H1 (cell line): ENCODE measurements at regions not wholly inside any gene's neighbourhood (a gene's known extent, or its start where the extent isn't known, plus 50 kb on each side); places are given as distances from the start of the nearest gene placed in this dataset.

Experiments
- CEBPB ChIP-seq: IDR thresholded peaks from 2 replicates; pipeline ENCODE4 v1.6.1; 2012; ENCODE audit warnings: low read depth, low read length
- CHD7 ChIP-seq: fragments of 300-600 bp; sonication (generic); IDR thresholded peaks from 2 replicates; pipeline ENCODE4 v1.7.1; 2012; ENCODE audit warnings: low read length, moderate library complexity, mild to moderate bottlenecking, inconsistent platforms; ENCODE audit not compliant: insufficient replicate concordance
- KDM4A ChIP-seq: IDR thresholded peaks from one replicate; pipeline ENCODE4 v1.7.1; 2012; ENCODE audit warnings: low read depth, mild to moderate bottlenecking, moderate library complexity, low read length, inconsistent platforms; ENCODE audit not compliant: severe bottlenecking
- NANOG ChIP-seq: IDR thresholded peaks from 2 replicates; pipeline ENCODE4 v1.6.1; 2011; ENCODE audit warnings: low read length, low read depth, mild to moderate bottlenecking, inconsistent platforms; ENCODE audit not compliant: insufficient read depth, poor library complexity, severe bottlenecking
- POLR2AphosphoS5 ChIP-seq: IDR thresholded peaks from 2 replicates; pipeline ENCODE4 v1.6.1; 2011; ENCODE audit warnings: low read depth, low read length
- RAD21 ChIP-seq, 2 experiments: IDR thresholded peaks in 1 of 2; conservative IDR thresholded peaks in 1 of 2; 2 replicates each; pipeline ENCODE4 v1.6.1; 2011; ENCODE audit warnings: low read depth in 2 of 2, low read length in 2 of 2, improper control_type of control experiment in 1 of 2, inconsistent platforms in 1 of 2, mild to moderate bottlenecking in 1 of 2, moderate library complexity in 1 of 2
- SIX5 ChIP-seq: IDR thresholded peaks from 2 replicates; pipeline ENCODE4 v1.6.1; 2011; ENCODE audit warnings: mild to moderate bottlenecking, low read depth, low read length
- SP1 ChIP-seq: IDR thresholded peaks from 2 replicates; pipeline ENCODE4 v1.6.1; 2011; ENCODE audit warnings: low read depth, low read length
- SRF ChIP-seq: IDR thresholded peaks from 2 replicates; pipeline ENCODE4 v1.6.1; 2011; ENCODE audit warnings: mild to moderate bottlenecking, low read depth, low read length, moderate library complexity
- TAF7 ChIP-seq: optimal IDR thresholded peaks from 2 replicates; pipeline ENCODE3; 2011; ENCODE audit warnings: low read depth, mild to moderate bottlenecking, inconsistent platforms, low read length, moderate library complexity, borderline replicate concordance
- TCF12 ChIP-seq: IDR thresholded peaks from 2 replicates; pipeline ENCODE4 v1.6.1; 2011; ENCODE audit warnings: low read depth, mild to moderate bottlenecking, low read length
- TEAD4 ChIP-seq: IDR thresholded peaks from 2 replicates; pipeline ENCODE4 v1.6.1; 2012; ENCODE audit warnings: low read depth, low read length, inconsistent platforms, mixed read lengths
- YY1 ChIP-seq: IDR thresholded peaks from 2 replicates; pipeline ENCODE4 v1.6.1; 2011; ENCODE audit warnings: low read depth, mild to moderate bottlenecking, low read length

GRCh38 chr6:167730441-167730840 is 96.3 kb upstream of the AFDN start (continued):
- TF ChIP-seq CHD7 (no peak), CEBPB (no peak), SP1 (no peak), SRF (no peak), RAD21 (IDR thresholded peaks at IDR 0.05 in 1 of 2, conservative IDR thresholded peaks at IDR 0.05 in 1 of 2; ENCODE audit: low read depth in 2 of 2, low read length in 2 of 2) (no peak), NANOG (no peak), TEAD4 (no peak), TCF12 (no peak), TAF7 (no peak), KDM4A (no peak), YY1 (no peak), SIX5 (no peak), POLR2AphosphoS5 (no peak)
